Thymus (tissue), 11 donors: ENCODE measurements at regions not wholly inside any gene's neighbourhood (a gene's known extent, or its start where the extent isn't known, plus 50 kb on each side); places are given as distances from the start of the nearest gene placed in this dataset.
"Not testable (repeated sequence)": the region's sequence is repeated elsewhere in the genome, so short reads cannot be mapped to it uniquely, and the experiment has no call there.

Experiments
- DNase-seq, 9 donors: peaks; one replicate each; pipeline ENCODE4 v3.0.0-alpha.2; 2013; ENCODE audit warnings: low spot score in 9 of 9, low read depth in 6 of 9, missing footprints in 1 of 9
- H3K27ac ChIP-seq, 2 donors: one replicate each; pipeline ENCODE4 v1.5.1; 2013; ENCODE audit warnings: control low read depth in 1 of 2, low read depth in 1 of 2, low read length in 1 of 2, mild to moderate bottlenecking in 1 of 2, moderate library complexity in 1 of 2
- H3K27me3 ChIP-seq, 2 donors: one replicate each; pipeline ENCODE4 v1.5.1; 2013; ENCODE audit warnings: low read length in 1 of 2; ENCODE audit not compliant: control insufficient read depth in 2 of 2, insufficient read depth in 1 of 2
- H3K36me3 ChIP-seq, 2 donors: one replicate each; pipeline ENCODE4 v1.5.1; 2013; ENCODE audit warnings: low read length in 1 of 2, mild to moderate bottlenecking in 1 of 2, moderate library complexity in 1 of 2; ENCODE audit not compliant: control insufficient read depth in 2 of 2, insufficient read depth in 2 of 2
- H3K4me1 ChIP-seq, 2 donors: one replicate each; pipeline ENCODE4 v1.5.1; 2013; ENCODE audit warnings: low read length in 2 of 2; ENCODE audit not compliant: control insufficient read depth in 2 of 2, insufficient read depth in 2 of 2
- H3K4me3 ChIP-seq, 2 donors: one replicate each; pipeline ENCODE4 v1.5.1; 2013; ENCODE audit warnings: low read length in 2 of 2, control low read depth in 1 of 2, mild to moderate bottlenecking in 1 of 2
- H3K9me3 ChIP-seq, 2 donors: one replicate each; pipeline ENCODE4 v1.5.1; 2013; ENCODE audit warnings: low read length in 1 of 2, mild to moderate bottlenecking in 1 of 2; ENCODE audit not compliant: control insufficient read depth in 2 of 2, insufficient read depth in 1 of 2
- WGBS: extraction: QIAGEN DNeasy Blood & Tissue Kit; methylation state at CpG from one replicate; pipeline ENCODE4 v1.1.7; 2013; 5-methylcytosine and 5-hydroxymethylcytosine counted together
- donor health status: healthy.

DNA sequence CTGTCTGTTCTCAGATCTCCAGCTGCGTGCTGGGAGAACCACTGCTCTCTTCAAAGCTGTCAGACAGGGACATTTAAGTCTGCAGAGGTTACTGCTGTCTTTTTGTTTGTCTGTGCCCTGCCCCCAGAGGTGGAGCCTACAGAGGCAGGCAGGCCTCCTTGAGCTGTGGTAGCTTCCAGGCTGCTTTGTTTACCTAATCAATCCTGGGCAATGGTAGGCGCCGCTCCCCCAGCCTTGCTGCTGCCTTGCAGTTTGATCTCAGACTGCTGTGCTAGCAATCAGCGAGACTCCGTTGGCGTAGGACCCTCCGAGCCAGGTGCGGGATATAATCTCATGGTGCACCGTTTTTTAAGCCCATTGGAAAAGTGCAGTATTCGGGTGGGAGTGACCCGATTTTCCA lies 1240.0 kb downstream of the EFNA5 start:
- 97% methylated on average over 10 of the region's 11 CpGs for WGBS
- not testable (repeated sequence) for H3K27ac ChIP-seq, H3K4me1 ChIP-seq, H3K4me3 ChIP-seq, H3K9me3 ChIP-seq, H3K27me3 ChIP-seq, H3K36me3 ChIP-seq, DNase-seq

DNA sequence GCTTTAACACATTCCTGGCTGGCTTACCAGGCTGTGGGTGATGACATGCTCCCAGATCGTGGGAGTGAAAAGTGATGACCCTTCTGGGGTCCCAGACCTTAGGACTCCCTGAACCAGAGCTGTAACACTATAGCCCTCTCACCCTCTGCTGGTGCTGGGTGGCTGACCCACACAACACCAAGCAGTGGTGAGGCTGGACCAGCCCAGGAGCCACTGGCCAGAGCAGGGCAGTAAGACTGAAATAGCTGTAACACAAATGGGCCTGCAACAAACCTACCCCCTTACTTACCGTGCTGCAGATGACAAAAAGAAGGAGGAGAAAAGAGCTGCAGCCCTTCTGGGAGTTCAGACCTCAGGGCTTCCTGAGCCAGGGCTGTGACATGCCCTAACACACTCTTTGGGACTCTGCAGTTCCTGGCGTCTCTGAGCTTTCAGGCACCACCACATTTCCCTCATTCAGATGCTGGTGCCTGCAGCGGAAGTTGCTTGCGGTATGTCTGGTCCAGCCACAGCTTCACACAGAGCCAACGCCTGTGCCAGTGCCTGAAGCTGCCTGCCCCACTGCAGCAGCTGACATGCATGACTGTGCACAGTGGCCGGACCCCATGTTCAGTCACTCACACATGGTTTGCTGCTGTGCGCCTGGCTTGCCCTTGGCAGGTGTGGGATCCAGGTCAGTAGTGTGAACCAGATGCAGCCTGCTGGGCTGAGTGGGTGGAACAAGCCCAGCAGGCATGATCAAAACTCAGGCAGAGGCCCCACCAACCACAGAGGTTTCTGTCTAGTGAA lies 1247.4 kb downstream of the EFNA5 start:
- no peaks in the 10 kb centered on the region for H3K4me1 ChIP-seq
- H3K27ac ChIP-seq, result no peak overlapping the region
- no peaks in the 10 kb centered on the region for H3K27me3 ChIP-seq
- H3K36me3 ChIP-seq, result no peaks in the 10 kb centered on the region
- 96% methylated on average over 8 of the region's 8 CpGs for WGBS
- H3K4me3 ChIP-seq, result no peak overlapping the region
- DNase-seq, result no peak
- H3K9me3 ChIP-seq, result peaks cover 0 to 9% of the 10 kb centered on the region in 2 donors

DNA sequence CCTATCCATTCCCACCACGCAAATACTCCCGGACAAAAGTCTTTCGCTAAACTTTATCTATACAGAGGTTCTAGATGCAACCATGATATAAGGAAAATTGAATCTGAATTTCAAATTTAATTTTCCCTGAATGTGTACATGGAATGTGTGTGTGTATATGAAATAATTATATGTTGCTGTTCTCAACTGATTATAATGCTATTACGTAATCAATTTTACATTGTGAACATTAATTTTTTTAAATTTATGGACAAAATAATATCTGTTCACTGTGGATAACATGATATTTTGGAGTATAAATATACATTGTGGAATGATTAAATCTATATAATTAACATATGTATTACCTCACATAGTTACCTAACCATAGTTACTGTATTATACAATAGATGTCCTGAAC lies 1250.6 kb downstream of the EFNA5 start:
- Histone ChIP-seq H3K4me1 (no peaks in the 10 kb centered on the region), H3K9me3 (peaks cover 0 to 9% of the 10 kb centered on the region in 2 donors), H3K4me3 (no peak overlapping the region), H3K36me3 (no peaks in the 10 kb centered on the region), H3K27me3 (no peaks in the 10 kb centered on the region), H3K27ac (no peak overlapping the region)
- WGBS, result over 99% methylated on average over 4 of the region's 4 CpGs
- no peak for DNase-seq

DNA sequence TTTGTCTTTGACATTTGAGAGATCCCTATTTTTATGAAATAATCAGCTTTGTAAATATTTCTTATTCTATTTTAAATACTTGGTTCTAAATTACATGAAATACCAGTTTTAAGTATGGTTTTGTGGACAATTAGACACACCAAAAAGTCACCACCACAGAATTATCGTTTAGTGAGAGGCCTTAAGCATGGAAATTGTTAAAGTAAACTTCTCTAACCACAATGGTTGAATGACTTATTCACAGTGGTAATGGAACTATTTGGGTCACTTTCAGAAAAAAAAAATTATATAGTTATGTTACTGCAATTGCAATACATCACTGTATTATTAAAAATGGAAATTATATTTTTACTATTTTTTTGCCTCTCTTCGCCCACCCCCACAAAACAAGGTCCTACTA lies 1252.5 kb downstream of the EFNA5 start:
- H3K4me3 ChIP-seq, result no peak overlapping the region
- WGBS, result 90% methylated on average over 2 of the region's 2 CpGs
- no peaks in the 10 kb centered on the region for H3K36me3 ChIP-seq
- H3K9me3 ChIP-seq, result peaks cover 0 to 4% of the 10 kb centered on the region in 2 donors
- H3K27ac ChIP-seq, result no peak overlapping the region
- DNase-seq, result no peak
- H3K27me3 ChIP-seq, result no peaks in the 10 kb centered on the region
- H3K4me1 ChIP-seq, result no peaks in the 10 kb centered on the region

DNA sequence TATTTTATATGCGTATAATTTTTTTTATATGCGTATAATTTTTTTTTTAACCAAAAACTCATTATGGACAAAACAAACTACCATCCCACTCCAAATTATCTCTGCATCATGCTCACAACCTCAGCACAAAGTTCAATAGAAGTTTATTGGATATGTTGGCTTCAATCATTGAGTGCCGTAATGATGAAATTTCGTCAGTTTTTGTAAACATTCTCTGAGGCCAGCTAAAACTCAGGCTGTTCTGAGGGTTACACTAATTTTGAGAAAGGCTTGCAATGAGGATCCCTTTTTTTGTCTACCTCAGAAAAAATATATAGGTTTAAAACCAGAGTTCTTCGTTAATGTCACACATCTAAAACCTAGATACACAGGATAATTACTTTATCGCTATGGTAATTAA lies 1253.2 kb downstream of the EFNA5 start:
- Histone ChIP-seq H3K27me3 (no peaks in the 10 kb centered on the region), H3K36me3 (no peaks in the 10 kb centered on the region), H3K4me3 (no peak overlapping the region), H3K4me1 (no peaks in the 10 kb centered on the region), H3K27ac (no peak overlapping the region), H3K9me3 (no peaks in the 10 kb centered on the region)
- DNase-seq, result no peak
- 96% methylated on average over 6 of the region's 6 CpGs for WGBS

DNA sequence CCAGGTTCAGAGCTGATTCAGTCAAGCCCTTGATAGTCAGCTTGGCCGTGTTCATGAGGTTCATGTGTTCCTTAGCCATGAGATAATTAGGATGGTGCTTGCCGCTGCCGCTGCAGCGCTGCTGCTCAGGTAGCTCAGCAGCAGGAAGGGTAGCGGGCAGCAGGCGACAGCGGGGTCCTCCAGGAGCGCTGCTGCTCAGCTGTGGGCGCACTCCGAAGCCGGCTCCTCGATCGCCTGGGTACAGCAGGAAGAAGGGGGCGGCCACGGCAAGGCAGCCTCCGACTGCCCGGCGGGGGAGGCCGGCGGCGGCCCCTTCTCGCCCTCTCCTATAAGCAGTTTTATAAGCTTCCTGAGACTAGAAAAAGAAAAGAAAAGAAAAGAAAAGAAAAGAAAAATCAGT lies 1253.6 kb downstream of the EFNA5 start:
- Histone ChIP-seq H3K9me3 (no peaks in the 10 kb centered on the region), H3K27me3 (no peaks in the 10 kb centered on the region), H3K4me3 (no peak overlapping the region), H3K27ac (no peak overlapping the region), H3K4me1 (no peaks in the 10 kb centered on the region), H3K36me3 (no peaks in the 10 kb centered on the region)
- WGBS, result 87% methylated on average over 22 of the region's 22 CpGs
- no peak for DNase-seq

DNA sequence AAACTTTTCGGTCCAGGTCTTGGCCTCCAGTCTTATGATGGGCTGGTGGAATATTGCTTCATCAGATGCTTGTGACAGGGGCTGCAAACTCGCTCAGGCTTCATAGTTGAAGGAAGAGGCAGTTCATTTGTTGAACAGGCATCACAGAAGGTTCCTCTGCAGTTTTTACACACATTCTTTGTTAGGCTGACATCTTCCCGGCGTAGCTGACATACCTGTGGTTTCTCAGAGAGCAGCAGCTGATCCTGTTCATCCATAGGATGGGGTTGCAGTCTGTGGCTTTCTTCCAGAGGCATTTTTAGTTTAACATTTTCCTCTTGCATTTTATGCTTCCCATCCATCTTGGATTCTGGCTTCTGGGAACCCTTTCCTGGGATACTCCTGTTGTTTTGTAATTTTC lies 1255.2 kb downstream of the EFNA5 start:
- no peaks in the 10 kb centered on the region for H3K36me3 ChIP-seq
- DNase-seq, result no peak
- no peaks in the 10 kb centered on the region for H3K9me3 ChIP-seq
- WGBS, result 90% methylated on average over 4 of the region's 4 CpGs
- H3K4me3 ChIP-seq, result no peak overlapping the region
- H3K27me3 ChIP-seq, result no peaks in the 10 kb centered on the region
- no peak overlapping the region for H3K27ac ChIP-seq
- H3K4me1 ChIP-seq, result no peaks in the 10 kb centered on the region

DNA sequence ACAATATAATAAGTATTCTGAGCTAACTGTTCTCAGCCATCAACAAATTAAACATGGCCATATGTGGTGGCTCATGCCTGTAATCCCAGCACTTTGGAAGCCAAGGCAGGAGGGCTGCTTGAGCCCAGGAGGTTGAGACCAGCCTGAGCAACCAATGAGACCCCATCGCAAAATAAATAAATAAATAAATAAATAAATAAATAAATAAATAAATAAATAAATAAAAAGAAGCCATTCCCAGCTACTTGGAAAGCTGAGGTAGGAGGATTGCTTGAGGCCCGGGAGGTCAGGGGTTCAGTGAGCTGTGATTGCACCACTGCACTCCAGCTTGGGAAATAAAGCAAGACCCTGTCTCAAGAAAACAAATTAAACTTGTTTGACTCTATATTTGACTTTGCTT lies 1256.4 kb downstream of the EFNA5 start:
- Histone ChIP-seq H3K9me3 (no peaks in the 10 kb centered on the region), H3K27ac (no peak overlapping the region), H3K36me3 (no peaks in the 10 kb centered on the region), H3K4me1 (no peaks in the 10 kb centered on the region), H3K4me3 (no peak overlapping the region), H3K27me3 (no peaks in the 10 kb centered on the region)
- WGBS, result 93% methylated on average over 2 of the region's 2 CpGs
- DNase-seq, result no peak

DNA sequence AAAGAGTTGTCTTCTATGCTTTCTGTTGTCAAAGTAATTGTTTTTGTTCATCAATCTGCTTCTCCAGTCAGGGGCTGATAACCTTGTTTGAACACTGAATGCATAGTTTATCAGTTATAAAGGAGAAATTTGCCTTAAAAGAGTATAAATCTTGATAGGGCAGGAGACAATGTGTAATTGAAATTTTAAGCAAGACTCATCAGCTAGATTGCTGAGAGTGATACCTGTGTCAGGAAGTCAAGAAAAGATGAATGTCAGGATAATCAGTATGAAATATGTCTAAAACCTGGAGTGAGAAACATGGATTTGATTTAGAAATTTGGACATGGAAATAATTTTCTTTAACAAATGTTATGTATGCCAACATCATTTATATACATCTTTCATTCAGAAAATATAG lies 1258.1 kb downstream of the EFNA5 start:
- DNase-seq, result no peak
- Histone ChIP-seq H3K27ac (no peak overlapping the region), H3K27me3 (no peaks in the 10 kb centered on the region), H3K9me3 (no peaks in the 10 kb centered on the region), H3K4me1 (no peaks in the 10 kb centered on the region), H3K36me3 (no peaks in the 10 kb centered on the region), H3K4me3 (no peak overlapping the region)
